ENCODE measurements at regions not wholly inside any gene's neighbourhood (a gene's known extent, or its start where the extent isn't known, plus 50 kb on each side); places are given as distances from the start of the nearest gene placed in this dataset.

DNA sequence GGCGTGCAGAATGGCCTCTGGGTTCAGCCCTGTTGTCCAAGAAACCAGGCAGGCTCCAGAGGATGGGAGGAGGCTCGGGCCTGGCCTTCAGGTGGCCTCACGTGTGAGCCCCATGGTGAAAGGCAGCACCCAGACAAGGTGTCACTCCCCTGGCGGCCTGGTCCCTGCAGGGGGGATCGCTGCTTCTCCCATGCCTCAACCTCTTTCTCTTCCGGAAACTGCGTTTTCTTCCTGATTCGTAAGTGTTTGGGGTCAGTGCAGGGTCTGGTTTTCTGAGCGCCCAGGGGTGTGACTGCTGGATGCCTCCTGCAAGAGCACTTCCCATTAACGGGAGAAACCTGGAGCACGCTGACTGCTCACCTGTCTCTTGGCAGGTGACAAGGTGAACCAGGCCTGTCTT is 70.0 kb upstream of the CIBAR2 start:
- H3K4me3 ChIP-seq: no peak overlapping the region
- peaks cover 28 to 51% of the 10 kb centered on the region in 2 donors for H3K4me1 ChIP-seq
- in situ Hi-C loops (cut with MboI; ENCODE audit: low sequenced_read_pairs in 4 of 4) (no loop called here), intact Hi-C loops (cut with DNase I; ENCODE audit: low total_unique reads) (no loop called here)
- H3K27me3 ChIP-seq: no peaks in the 10 kb centered on the region
- peaks cover 0 to 4% (median 0%) of the 10 kb centered on the region in 3 donors for H3K9me3 ChIP-seq
- no peak for DNase-seq
- TF ChIP-seq POLR2A (IDR thresholded peaks at IDR 0.05): no peak
- TF ChIP-seq, protein P1, sequence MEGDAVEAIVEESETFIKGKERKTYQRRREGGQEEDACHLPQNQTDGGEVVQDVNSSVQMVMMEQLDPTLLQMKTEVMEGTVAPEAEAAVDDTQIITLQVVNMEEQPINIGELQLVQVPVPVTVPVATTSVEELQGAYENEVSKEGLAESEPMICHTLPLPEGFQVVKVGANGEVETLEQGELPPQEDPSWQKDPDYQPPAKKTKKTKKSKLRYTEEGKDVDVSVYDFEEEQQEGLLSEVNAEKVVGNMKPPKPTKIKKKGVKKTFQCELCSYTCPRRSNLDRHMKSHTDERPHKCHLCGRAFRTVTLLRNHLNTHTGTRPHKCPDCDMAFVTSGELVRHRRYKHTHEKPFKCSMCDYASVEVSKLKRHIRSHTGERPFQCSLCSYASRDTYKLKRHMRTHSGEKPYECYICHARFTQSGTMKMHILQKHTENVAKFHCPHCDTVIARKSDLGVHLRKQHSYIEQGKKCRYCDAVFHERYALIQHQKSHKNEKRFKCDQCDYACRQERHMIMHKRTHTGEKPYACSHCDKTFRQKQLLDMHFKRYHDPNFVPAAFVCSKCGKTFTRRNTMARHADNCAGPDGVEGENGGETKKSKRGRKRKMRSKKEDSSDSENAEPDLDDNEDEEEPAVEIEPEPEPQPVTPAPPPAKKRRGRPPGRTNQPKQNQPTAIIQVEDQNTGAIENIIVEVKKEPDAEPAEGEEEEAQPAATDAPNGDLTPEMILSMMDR (IDR thresholded peaks at IDR 0.05 in 4 of 5, conservative IDR thresholded peaks at IDR 0.05 in 1 of 5): no peak
- H3K27ac ChIP-seq: no peak overlapping the region
- peaks cover 0 to 7% of the 10 kb centered on the region in 2 donors for H3K36me3 ChIP-seq
- ATAC-seq: no peak

DNA sequence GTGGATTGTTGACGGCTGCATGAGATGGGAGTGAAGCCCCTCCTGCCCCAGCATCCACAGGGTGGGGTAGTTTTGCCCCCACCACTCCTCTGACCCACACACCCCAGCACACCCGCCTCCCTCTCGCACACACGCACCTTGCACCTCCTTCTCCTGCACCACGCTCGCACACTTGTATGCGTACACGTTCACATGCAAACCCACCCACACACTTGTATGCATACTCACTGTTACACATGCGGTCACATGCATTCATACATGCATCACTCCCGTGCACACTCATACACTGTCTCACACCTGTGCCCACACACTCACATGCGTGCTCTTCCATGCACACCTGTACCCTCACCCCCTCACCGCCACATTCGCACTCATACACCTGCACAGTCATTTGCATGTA is 70.5 kb upstream of the CIBAR2 start:
- H3K9me3 ChIP-seq: peaks cover 0 to 4% (median 0%) of the 10 kb centered on the region in 3 donors
- TF ChIP-seq, protein P1 (IDR thresholded peaks at IDR 0.05 in 4 of 5, conservative IDR thresholded peaks at IDR 0.05 in 1 of 5): no peak
- no peak for TF ChIP-seq POLR2A (IDR thresholded peaks at IDR 0.05)
- H3K36me3 ChIP-seq: peaks cover 0 to 7% of the 10 kb centered on the region in 2 donors
- intact Hi-C loops (cut with DNase I; ENCODE audit: low total_unique reads) (no loop called here), in situ Hi-C loops (cut with MboI; ENCODE audit: low sequenced_read_pairs in 4 of 4) (no loop called here)
- H3K4me1 ChIP-seq: peaks cover 28 to 51% of the 10 kb centered on the region in 2 donors
- DNase-seq (no peak), ATAC-seq (no peak)
- H3K27ac ChIP-seq: no peak overlapping the region
- H3K4me3 ChIP-seq: no peak overlapping the region
- H3K27me3 ChIP-seq: no peaks in the 10 kb centered on the region

DNA sequence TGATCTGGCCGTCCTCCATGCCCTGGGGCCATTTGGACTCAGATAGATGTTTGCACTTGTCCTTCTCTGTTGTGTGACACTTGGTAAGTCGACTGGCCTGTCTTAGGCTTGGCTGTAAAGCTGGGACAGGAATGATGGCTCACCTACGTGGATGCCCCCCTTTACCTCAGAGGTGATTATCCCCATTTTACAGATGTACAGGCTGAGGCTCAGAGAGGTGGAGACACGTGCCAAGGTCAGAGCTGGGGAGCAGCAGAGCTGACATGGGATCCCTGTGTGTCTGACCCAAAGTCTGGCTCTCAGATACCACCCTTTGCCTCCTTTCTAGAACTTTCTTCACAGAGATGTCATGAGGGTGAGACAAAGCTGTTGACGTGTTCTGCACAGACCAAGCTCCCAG is 71.3 kb upstream of the CIBAR2 start:
- ATAC-seq (no peak), DNase-seq (no peak)
- no peak for TF ChIP-seq POLR2A (IDR thresholded peaks at IDR 0.05)
- TF ChIP-seq, protein P1 (IDR thresholded peaks at IDR 0.05 in 4 of 5, conservative IDR thresholded peaks at IDR 0.05 in 1 of 5): no peak
- H3K27me3 ChIP-seq: no peaks in the 10 kb centered on the region
- H3K9me3 ChIP-seq: peaks cover 0 to 4% (median 0%) of the 10 kb centered on the region in 3 donors
- intact Hi-C loops (cut with DNase I; ENCODE audit: low total_unique reads) (no loop called here), in situ Hi-C loops (cut with MboI; ENCODE audit: low sequenced_read_pairs in 4 of 4) (no loop called here)
- no peak overlapping the region for H3K27ac ChIP-seq
- H3K4me3 ChIP-seq: no peak overlapping the region
- peaks cover 25 to 45% of the 10 kb centered on the region in 2 donors for H3K4me1 ChIP-seq
- peaks cover 0 to 7% of the 10 kb centered on the region in 2 donors for H3K36me3 ChIP-seq

DNA sequence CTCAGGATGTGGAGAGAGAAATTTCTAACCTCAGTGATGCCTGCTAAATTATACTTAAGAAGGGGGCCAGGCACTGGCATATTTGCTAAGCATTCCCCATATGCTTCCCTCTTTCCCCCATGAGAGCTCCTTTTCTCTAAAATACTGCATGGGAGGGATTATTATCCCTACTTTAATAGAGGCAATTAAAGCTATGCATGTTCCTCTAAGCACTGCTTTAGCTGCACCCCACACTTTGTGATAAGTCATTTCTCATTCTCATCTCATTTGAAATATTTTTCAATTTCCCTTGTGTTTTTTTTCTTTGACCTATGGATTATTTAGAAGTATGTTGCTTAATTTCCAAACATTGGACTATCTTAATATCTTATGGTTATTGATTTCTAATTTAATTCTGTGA is 72.1 kb upstream of the CIBAR2 start:
- peaks cover 25 to 45% of the 10 kb centered on the region in 2 donors for H3K4me1 ChIP-seq
- H3K27ac ChIP-seq: no peak overlapping the region
- ATAC-seq: no peak
- in situ Hi-C loops (cut with MboI; ENCODE audit: low sequenced_read_pairs in 4 of 4) (no loop called here), intact Hi-C loops (cut with DNase I; ENCODE audit: low total_unique reads) (no loop called here)
- no peak overlapping the region for H3K4me3 ChIP-seq
- H3K27me3 ChIP-seq: no peaks in the 10 kb centered on the region
- no peak for TF ChIP-seq POLR2A (IDR thresholded peaks at IDR 0.05)
- TF ChIP-seq, protein P1 (IDR thresholded peaks at IDR 0.05 in 4 of 5, conservative IDR thresholded peaks at IDR 0.05 in 1 of 5): no peak
- peaks cover 0 to 4% (median 0%) of the 10 kb centered on the region in 3 donors for H3K9me3 ChIP-seq
- peaks cover 0 to 7% of the 10 kb centered on the region in 2 donors for H3K36me3 ChIP-seq
- no peak for DNase-seq
